Adrenal gland (tissue), 5 donors: ENCODE measurements at regions not wholly inside any gene's neighbourhood (a gene's known extent, or its start where the extent isn't known, plus 50 kb on each side); places are given as distances from the start of the nearest gene placed in this dataset.

Experiments used
- CTCF ChIP-seq, 6 experiments: fragments of 450-650 bp in 4 of 6; fragments of 200-600 bp in 2 of 6; sonication (generic) in 1 of 6; IDR thresholded peaks; 1 replicate in 5 of 6; 2 replicates in 1 of 6; pipeline versions ENCODE4 v1.5.1 to v1.8.0; 2016 to 2021; ENCODE audit warnings: antibody characterized with exemption in 6 of 6, mild to moderate bottlenecking in 2 of 6, moderate library complexity in 1 of 6
- POLR2A ChIP-seq, 2 donors: fragments of 450-650 bp; IDR thresholded peaks; one replicate each; pipeline ENCODE4 v1.6.1; 2017; ENCODE audit warnings: antibody characterized with exemption in 2 of 2, mild to moderate bottlenecking in 2 of 2, moderate library complexity in 1 of 2
- donor health status: DM: no; HTN: no; CAD: no.

- TF ChIP-seq CTCF (IDR thresholded peaks at IDR 0.05): no peak
- TF ChIP-seq POLR2A (IDR thresholded peaks at IDR 0.05): no peak
Observed at GRCh38 chr12:124085419-124086296, 112.6 kb downstream of the ZNF664 start.
